ENCODE measurements at regions not wholly inside any gene's neighbourhood (a gene's known extent, or its start where the extent isn't known, plus 50 kb on each side); places are given as distances from the start of the nearest gene placed in this dataset.

- TF ChIP-seq POLR2A (IDR thresholded peaks at IDR 0.05) (no peak), CTCF (IDR thresholded peaks at IDR 0.05) (no peak)
These were observed 648.2 kb upstream of the NEGR1 start for GRCh38 chr1:72930528-72930927.

All from adrenal gland (tissue), 5 donors.